K562 (cell line): ENCODE measurements at regions not wholly inside any gene's neighbourhood (a gene's known extent, or its start where the extent isn't known, plus 50 kb on each side); places are given as distances from the start of the nearest gene placed in this dataset.

Experiments used
- ATF2 ChIP-seq: sonication (generic); formaldehyde crosslinking; IDR thresholded peaks from 2 replicates; pipeline ENCODE4 v1.8.1; 2022; ENCODE audit warnings: missing genetic modification reagents
- CEBPZ ChIP-seq: fragments of 150-350 bp; IDR thresholded peaks from 2 replicates; pipeline ENCODE4 v1.6.1; 2014; ENCODE audit warnings: low read depth, mild to moderate bottlenecking, low read length, borderline replicate concordance
- CTCF ChIP-seq, 3 experiments: IDR thresholded peaks in 2 of 3; conservative IDR thresholded peaks in 1 of 3; 2 replicates each; pipeline ENCODE4 v1.5.1; 2011 to 2012; ENCODE audit warnings: low read length in 3 of 3, mild to moderate bottlenecking in 3 of 3, control low read depth in 2 of 3, improper control_type of control experiment in 1 of 3, inconsistent platforms in 1 of 3, low read depth in 1 of 3, mixed read lengths in 1 of 3, moderate library complexity in 1 of 3; ENCODE audit not compliant: insufficient read depth in 2 of 3
- FOXA1 ChIP-seq: fragments of 450-650 bp; IDR thresholded peaks from 2 replicates; pipeline ENCODE4 v1.6.1; 2016; ENCODE audit warnings: mild to moderate bottlenecking, borderline replicate concordance
- PHB ChIP-seq: fragments of 250-450 bp; sonication (Bioruptor Pico); IDR thresholded peaks from 2 replicates; pipeline ENCODE4 v1.5.0; 2021
- ZNF395 ChIP-seq: fragments of 200-800 bp; sonication (Bioruptor generic); IDR thresholded peaks from 2 replicates; pipeline ENCODE4 v1.6.1; 2017; ENCODE audit warnings: missing genetic modification characterization, missing compliant biosample characterization

- TF ChIP-seq FOXA1 (no peak), ZNF395 (CRISPR knock-in tag) (no peak), CTCF (IDR thresholded peaks at IDR 0.05 in 2 of 3, conservative IDR thresholded peaks at IDR 0.05 in 1 of 3; ENCODE audit: insufficient read depth in 2 of 3, low read depth in 1 of 3, low read length in 3 of 3) (no peak), ATF2 (CRISPR knock-in tag) (no peak), CEBPZ (no peak), PHB (CRISPR knock-in tag) (no peak)
Observed at GRCh38 chr20:48378976-48379675, 448.7 kb downstream of the PREX1 start.
